ENCODE measurements at regions not wholly inside any gene's neighbourhood (a gene's known extent, or its start where the extent isn't known, plus 50 kb on each side); places are given as distances from the start of the nearest gene placed in this dataset.

DNA sequence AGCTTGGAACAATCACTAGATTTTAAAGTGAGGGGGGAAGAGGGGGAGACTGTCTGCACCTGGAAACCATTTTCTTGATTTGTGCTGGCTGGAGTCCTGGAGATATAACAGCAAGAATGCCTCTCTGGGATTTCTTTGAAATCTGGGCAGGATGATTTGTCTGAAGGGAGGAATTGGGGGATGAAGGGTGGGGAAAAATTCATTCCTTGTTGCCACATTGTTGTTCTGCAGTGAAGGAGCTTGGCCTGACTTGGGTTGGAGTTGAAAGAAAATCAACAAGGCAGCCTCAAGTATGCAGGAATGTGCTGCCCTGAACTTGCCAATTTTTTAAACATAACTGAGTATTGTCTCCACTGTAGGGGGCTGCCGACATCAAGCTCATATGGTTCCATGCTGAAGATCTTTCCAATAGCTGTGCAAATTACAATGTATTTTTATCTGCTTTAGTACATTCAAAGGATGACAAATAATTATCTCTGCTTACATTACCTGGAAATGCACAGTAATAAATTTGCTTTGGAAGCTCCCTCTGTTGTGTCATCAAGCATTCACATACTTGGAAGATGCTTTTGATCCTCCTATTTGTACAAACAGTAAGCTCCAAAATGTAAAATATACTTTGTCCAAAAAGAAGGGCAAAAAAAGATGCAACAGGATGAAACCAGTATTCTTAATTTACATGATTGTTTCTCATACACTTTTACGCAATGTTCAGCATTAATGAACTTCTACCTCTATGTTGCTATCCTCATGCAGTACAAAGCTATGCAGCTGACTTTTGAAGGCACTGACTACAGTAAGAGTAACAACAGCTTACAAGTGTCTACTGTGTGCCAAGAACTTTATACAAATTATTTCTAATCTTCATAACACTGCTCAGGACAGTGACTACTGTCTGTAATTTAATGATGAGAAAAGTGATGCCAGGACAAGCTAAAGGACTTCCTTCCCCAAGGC, 627.9 kb upstream of the KLF12 start:
- no peaks in the 10 kb centered on the region for H3K36me3 ChIP-seq (ENCODE audit: control insufficient read depth, insufficient read depth, low read length)
- TF ChIP-seq, protein P1, sequence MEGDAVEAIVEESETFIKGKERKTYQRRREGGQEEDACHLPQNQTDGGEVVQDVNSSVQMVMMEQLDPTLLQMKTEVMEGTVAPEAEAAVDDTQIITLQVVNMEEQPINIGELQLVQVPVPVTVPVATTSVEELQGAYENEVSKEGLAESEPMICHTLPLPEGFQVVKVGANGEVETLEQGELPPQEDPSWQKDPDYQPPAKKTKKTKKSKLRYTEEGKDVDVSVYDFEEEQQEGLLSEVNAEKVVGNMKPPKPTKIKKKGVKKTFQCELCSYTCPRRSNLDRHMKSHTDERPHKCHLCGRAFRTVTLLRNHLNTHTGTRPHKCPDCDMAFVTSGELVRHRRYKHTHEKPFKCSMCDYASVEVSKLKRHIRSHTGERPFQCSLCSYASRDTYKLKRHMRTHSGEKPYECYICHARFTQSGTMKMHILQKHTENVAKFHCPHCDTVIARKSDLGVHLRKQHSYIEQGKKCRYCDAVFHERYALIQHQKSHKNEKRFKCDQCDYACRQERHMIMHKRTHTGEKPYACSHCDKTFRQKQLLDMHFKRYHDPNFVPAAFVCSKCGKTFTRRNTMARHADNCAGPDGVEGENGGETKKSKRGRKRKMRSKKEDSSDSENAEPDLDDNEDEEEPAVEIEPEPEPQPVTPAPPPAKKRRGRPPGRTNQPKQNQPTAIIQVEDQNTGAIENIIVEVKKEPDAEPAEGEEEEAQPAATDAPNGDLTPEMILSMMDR (conservative IDR thresholded peaks at IDR 0.05 in 1 of 2, IDR thresholded peaks at IDR 0.05 in 1 of 2; ENCODE audit: low read depth in 1 of 2, low read length in 2 of 2) = no peak
- TF ChIP-seq EZH2 (IDR thresholded peaks at IDR 0.05; ENCODE audit: low read length, missing control alignments) = no peak
- H2AFZ ChIP-seq (ENCODE audit: low read length) = no peak overlapping the region
- no peak overlapping the region for H3K9ac ChIP-seq (ENCODE audit: insufficient read depth, low read length)
- no peaks in the 10 kb centered on the region for H4K20me1 ChIP-seq (ENCODE audit: control insufficient read depth, extremely low read depth, insufficient read depth, low read length)
- no peaks in the 10 kb centered on the region for H3K9me3 ChIP-seq (ENCODE audit: control insufficient read depth, insufficient read depth, low read depth, low read length)
- H3K27me3 ChIP-seq (ENCODE audit: control insufficient read depth, insufficient read depth, low read length) = no peaks in the 10 kb centered on the region
- H3K4me3 ChIP-seq (replicated peaks in 1 of 4; ENCODE audit: control extremely low read depth in 1 of 4, insufficient read depth in 1 of 4, low read depth in 3 of 4, low read length in 4 of 4) = no peak overlapping the region
- peak in 1 of 2 donors; percentile 93 for DNase-seq (ENCODE audit: low read depth in 2 of 2)
- no peak overlapping the region for H3K27ac ChIP-seq (ENCODE audit: insufficient read depth, low read length)
- H3K4me2 ChIP-seq (ENCODE audit: extremely low read depth, insufficient read depth, low read length) = no peak overlapping the region
- H3K4me1 ChIP-seq (ENCODE audit: control insufficient read depth, extremely low read depth, insufficient read depth, low read length) = no peaks in the 10 kb centered on the region
- H3K79me2 ChIP-seq (ENCODE audit: control insufficient read depth, insufficient read depth, low read length) = no peaks in the 10 kb centered on the region

DNA sequence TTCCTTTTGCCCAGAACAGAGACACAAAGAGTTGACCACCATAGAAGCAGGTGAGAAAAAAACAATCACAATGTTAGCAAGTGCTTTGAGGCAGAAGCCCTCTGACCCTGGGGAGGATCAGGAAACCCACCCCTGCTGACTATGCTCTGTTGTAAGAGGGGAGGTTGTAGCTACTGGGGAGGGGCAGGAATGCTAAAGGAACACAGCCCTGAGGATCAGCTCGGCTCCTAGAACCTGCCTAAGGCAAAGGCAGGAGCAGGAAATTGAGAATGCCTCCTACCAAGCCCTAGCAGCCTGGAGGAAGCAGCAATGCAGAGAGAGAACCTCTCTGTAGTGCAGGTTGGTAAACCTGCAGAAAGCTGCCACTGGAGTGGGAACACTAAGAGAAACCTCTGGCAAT, 624.0 kb upstream of the KLF12 start:
- no peak for DNase-seq (ENCODE audit: low read depth in 2 of 2)
- no peaks in the 10 kb centered on the region for H3K27me3 ChIP-seq (ENCODE audit: control insufficient read depth, insufficient read depth, low read length)
- no peak overlapping the region for H3K9ac ChIP-seq (ENCODE audit: insufficient read depth, low read length)
- no peak overlapping the region for H3K4me3 ChIP-seq (replicated peaks in 1 of 4; ENCODE audit: control extremely low read depth in 1 of 4, insufficient read depth in 1 of 4, low read depth in 3 of 4, low read length in 4 of 4)
- H4K20me1 ChIP-seq (ENCODE audit: control insufficient read depth, extremely low read depth, insufficient read depth, low read length) = no peaks in the 10 kb centered on the region
- no peaks in the 10 kb centered on the region for H3K36me3 ChIP-seq (ENCODE audit: control insufficient read depth, insufficient read depth, low read length)
- H3K4me1 ChIP-seq (ENCODE audit: control insufficient read depth, extremely low read depth, insufficient read depth, low read length) = no peaks in the 10 kb centered on the region
- H3K27ac ChIP-seq (ENCODE audit: insufficient read depth, low read length) = no peak overlapping the region
- no peaks in the 10 kb centered on the region for H3K79me2 ChIP-seq (ENCODE audit: control insufficient read depth, insufficient read depth, low read length)
- TF ChIP-seq, protein P1 (conservative IDR thresholded peaks at IDR 0.05 in 1 of 2, IDR thresholded peaks at IDR 0.05 in 1 of 2; ENCODE audit: low read depth in 1 of 2, low read length in 2 of 2) = no peak
- TF ChIP-seq EZH2 (IDR thresholded peaks at IDR 0.05; ENCODE audit: low read length, missing control alignments) = no peak
- H3K9me3 ChIP-seq (ENCODE audit: control insufficient read depth, insufficient read depth, low read depth, low read length) = no peaks in the 10 kb centered on the region
- no peak overlapping the region for H3K4me2 ChIP-seq (ENCODE audit: extremely low read depth, insufficient read depth, low read length)
- no peak overlapping the region for H2AFZ ChIP-seq (ENCODE audit: low read length)

DNA sequence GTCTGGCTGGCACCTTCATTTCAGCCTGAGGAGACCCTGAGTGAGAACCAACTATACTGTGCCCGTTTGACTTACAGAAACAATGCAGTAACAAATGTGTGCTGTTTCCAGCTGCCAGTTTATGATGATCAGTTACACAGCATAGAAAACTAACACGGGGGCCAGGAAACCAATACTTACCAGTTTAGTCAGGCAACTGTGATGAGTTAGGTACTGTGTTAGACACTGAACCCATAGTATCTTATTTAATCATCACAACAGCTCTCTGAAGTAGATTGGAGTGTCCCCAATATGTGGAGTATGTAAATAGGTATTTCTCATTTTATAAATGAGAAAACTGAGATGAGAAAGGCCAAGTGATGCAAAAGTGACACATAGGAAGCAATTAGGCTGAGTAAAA, 620.9 kb upstream of the KLF12 start:
- H3K36me3 ChIP-seq (ENCODE audit: control insufficient read depth, insufficient read depth, low read length) = no peaks in the 10 kb centered on the region

More for the DNA sequence above, 620.9 kb upstream of the KLF12 start:
- Histone ChIP-seq H3K27ac (ENCODE audit: insufficient read depth, low read length) (no peak overlapping the region), H3K9ac (ENCODE audit: insufficient read depth, low read length) (no peak overlapping the region), H3K79me2 (ENCODE audit: control insufficient read depth, insufficient read depth, low read length) (no peaks in the 10 kb centered on the region), H2AFZ (ENCODE audit: low read length) (no peak overlapping the region), H3K4me1 (ENCODE audit: control insufficient read depth, extremely low read depth, insufficient read depth, low read length) (no peaks in the 10 kb centered on the region), H3K4me3 (replicated peaks in 1 of 4; ENCODE audit: control extremely low read depth in 1 of 4, insufficient read depth in 1 of 4, low read depth in 3 of 4, low read length in 4 of 4) (no peak overlapping the region), H3K27me3 (ENCODE audit: control insufficient read depth, insufficient read depth, low read length) (no peaks in the 10 kb centered on the region), H3K9me3 (ENCODE audit: control insufficient read depth, insufficient read depth, low read depth, low read length) (no peaks in the 10 kb centered on the region), H3K4me2 (ENCODE audit: extremely low read depth, insufficient read depth, low read length) (no peak overlapping the region), H4K20me1 (ENCODE audit: control insufficient read depth, extremely low read depth, insufficient read depth, low read length) (no peaks in the 10 kb centered on the region)
- no peak for TF ChIP-seq EZH2 (IDR thresholded peaks at IDR 0.05; ENCODE audit: low read length, missing control alignments)
- TF ChIP-seq, protein P1 (conservative IDR thresholded peaks at IDR 0.05 in 1 of 2, IDR thresholded peaks at IDR 0.05 in 1 of 2; ENCODE audit: low read depth in 1 of 2, low read length in 2 of 2) = no peak
- DNase-seq (ENCODE audit: low read depth in 2 of 2) = no peak

Data from fibroblast of lung (primary cell).